ENCODE measurements at regions not wholly inside any gene's neighbourhood (a gene's known extent, or its start where the extent isn't known, plus 50 kb on each side); places are given as distances from the start of the nearest gene placed in this dataset.

DNA sequence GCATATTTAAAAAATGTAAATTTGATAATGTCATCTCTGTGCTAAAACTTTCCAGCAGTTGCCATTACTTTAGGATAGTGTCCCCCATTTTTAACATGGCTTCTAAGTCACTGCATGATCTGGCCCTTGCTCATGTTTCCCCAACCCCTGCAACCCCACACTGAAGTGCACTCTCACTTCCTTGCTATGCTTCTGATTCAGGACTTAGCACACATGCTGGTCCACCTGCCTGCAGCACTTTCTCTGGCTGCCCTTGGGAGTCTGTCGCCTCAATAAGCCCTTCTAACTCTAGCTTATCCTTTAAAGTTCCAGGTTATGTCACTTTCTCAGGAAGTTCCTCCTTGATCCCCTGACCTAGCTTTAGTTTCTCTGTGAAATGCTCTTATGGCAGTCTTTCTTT lies 241.0 kb downstream of the POSTN start:
- H4K8ac ChIP-seq (ENCODE audit: low read depth, low read length), result no peak overlapping the region
- no peak overlapping the region for H4K5ac ChIP-seq (ENCODE audit: low read length)
- no peak overlapping the region for H2BK15ac ChIP-seq (replicated peaks; ENCODE audit: low read depth)
- H3K18ac ChIP-seq (ENCODE audit: low read length), result no peak overlapping the region
- no CpG with 5 or more reads among the region's 1 CpG for WGBS (ENCODE audit: extremely low coverage, insufficient coverage, low lambda C conversion rate)
- H3K79me2 ChIP-seq (ENCODE audit: control insufficient read depth, insufficient read depth, low read length), result no peaks in the 10 kb centered on the region
- DNase-seq, result no peak
- no peak overlapping the region for H2AK5ac ChIP-seq (ENCODE audit: low read length)
- H3K4me3 ChIP-seq (ENCODE audit: low read length), result no peak overlapping the region
- H3K56ac ChIP-seq (ENCODE audit: low read length), result no peak overlapping the region
- no peak overlapping the region for H2BK5ac ChIP-seq (ENCODE audit: low read length)
- no peaks in the 10 kb centered on the region for H3K36me3 ChIP-seq (ENCODE audit: control insufficient read depth, insufficient read depth, low read length)
- H3K4ac ChIP-seq (ENCODE audit: low read depth, low read length), result no peak overlapping the region
- no peak overlapping the region for H3K23ac ChIP-seq (ENCODE audit: low read length)
- H3K27me3 ChIP-seq (ENCODE audit: insufficient read depth, low read length, poor library complexity), result no peaks in the 10 kb centered on the region
- no peak overlapping the region for H3K4me2 ChIP-seq (ENCODE audit: low read length)
- H3K9ac ChIP-seq (ENCODE audit: low read length), result no peak overlapping the region
- no peaks in the 10 kb centered on the region for H3K79me1 ChIP-seq (ENCODE audit: low read length)
- H2BK120ac ChIP-seq (ENCODE audit: low read depth, low read length), result no peak overlapping the region
- H3K27ac ChIP-seq (ENCODE audit: low read depth, low read length), result no peak overlapping the region
- no peaks in the 10 kb centered on the region for H3K4me1 ChIP-seq (ENCODE audit: control insufficient read depth, low read depth, low read length)

DNA sequence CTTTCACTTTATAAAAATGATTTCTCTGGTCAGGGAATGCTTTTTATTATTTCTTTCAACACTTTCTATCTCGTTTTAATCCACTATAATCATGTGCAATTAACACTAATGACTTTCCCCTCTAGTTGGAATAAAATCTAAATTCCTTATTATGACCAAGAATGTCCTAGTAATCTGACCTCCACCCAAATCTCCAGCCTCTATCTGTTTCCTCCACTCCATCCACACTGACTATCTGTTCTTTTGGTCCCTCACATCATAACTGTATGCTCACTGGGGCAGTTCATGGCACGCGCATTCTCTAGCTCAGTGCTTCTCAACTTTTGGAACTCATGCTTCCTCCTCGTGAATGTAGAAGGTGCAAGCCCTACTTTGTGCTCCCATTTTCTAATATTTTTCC lies 244.7 kb downstream of the POSTN start:
- H3K4me3 ChIP-seq (ENCODE audit: low read length), result no peak overlapping the region
- H3K4me1 ChIP-seq (ENCODE audit: control insufficient read depth, low read depth, low read length), result no peaks in the 10 kb centered on the region
- H2BK5ac ChIP-seq (ENCODE audit: low read length), result no peak overlapping the region
- no peak overlapping the region for H3K9ac ChIP-seq (ENCODE audit: low read length)
- no peak overlapping the region for H4K8ac ChIP-seq (ENCODE audit: low read depth, low read length)
- no peak overlapping the region for H4K5ac ChIP-seq (ENCODE audit: low read length)
- H3K4me2 ChIP-seq (ENCODE audit: low read length), result no peak overlapping the region
- no peak overlapping the region for H2BK120ac ChIP-seq (ENCODE audit: low read depth, low read length)
- H3K79me2 ChIP-seq (ENCODE audit: control insufficient read depth, insufficient read depth, low read length), result no peaks in the 10 kb centered on the region
- H2BK15ac ChIP-seq (replicated peaks; ENCODE audit: low read depth), result no peak overlapping the region
- H3K79me1 ChIP-seq (ENCODE audit: low read length), result no peaks in the 10 kb centered on the region
- H3K4ac ChIP-seq (ENCODE audit: low read depth, low read length), result no peak overlapping the region
- WGBS (ENCODE audit: extremely low coverage, insufficient coverage, low lambda C conversion rate), result 100% methylated on average over 1 of the region's 4 CpGs
- no peak overlapping the region for H3K56ac ChIP-seq (ENCODE audit: low read length)
- H2AK5ac ChIP-seq (ENCODE audit: low read length), result no peak overlapping the region
- no peak for DNase-seq
- no peak overlapping the region for H3K27ac ChIP-seq (ENCODE audit: low read depth, low read length)
- H3K27me3 ChIP-seq (ENCODE audit: insufficient read depth, low read length, poor library complexity), result no peaks in the 10 kb centered on the region
- no peaks in the 10 kb centered on the region for H3K36me3 ChIP-seq (ENCODE audit: control insufficient read depth, insufficient read depth, low read length)
- no peak overlapping the region for H3K18ac ChIP-seq (ENCODE audit: low read length)
- H3K23ac ChIP-seq (ENCODE audit: low read length), result no peak overlapping the region

DNA sequence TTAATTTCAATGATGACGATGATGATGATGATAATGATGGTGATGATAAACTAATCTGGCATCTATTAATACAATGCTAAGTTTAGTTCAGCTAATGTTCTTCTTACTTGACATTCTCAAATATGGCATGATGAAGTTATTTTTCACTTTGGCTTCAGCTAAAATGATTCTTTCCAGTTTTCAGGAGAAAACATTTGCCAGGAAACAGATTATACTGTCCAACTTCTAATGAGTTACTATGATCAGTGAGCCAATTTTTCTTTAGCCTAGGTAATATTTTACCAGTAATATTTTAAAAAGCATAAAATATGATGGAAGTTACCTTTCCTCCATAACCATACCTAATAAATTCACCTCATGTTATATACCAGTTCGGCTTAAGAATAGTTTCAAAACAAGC lies 245.7 kb upstream of the CSNK1A1L start:
- Histone ChIP-seq H3K18ac (ENCODE audit: low read length) (no peak overlapping the region), H3K23ac (ENCODE audit: low read length) (no peak overlapping the region), H4K5ac (ENCODE audit: low read length) (no peak overlapping the region), H3K27me3 (ENCODE audit: insufficient read depth, low read length, poor library complexity) (no peaks in the 10 kb centered on the region), H2BK5ac (ENCODE audit: low read length) (no peak overlapping the region), H2AK5ac (ENCODE audit: low read length) (no peak overlapping the region), H3K27ac (ENCODE audit: low read depth, low read length) (no peak overlapping the region), H3K4ac (ENCODE audit: low read depth, low read length) (no peak overlapping the region), H3K4me3 (ENCODE audit: low read length) (no peak overlapping the region), H3K79me1 (ENCODE audit: low read length) (no peaks in the 10 kb centered on the region), H4K8ac (ENCODE audit: low read depth, low read length) (no peak overlapping the region), H3K36me3 (ENCODE audit: control insufficient read depth, insufficient read depth, low read length) (no peaks in the 10 kb centered on the region), H2BK120ac (ENCODE audit: low read depth, low read length) (no peak overlapping the region), H3K9ac (ENCODE audit: low read length) (no peak overlapping the region), H3K79me2 (ENCODE audit: control insufficient read depth, insufficient read depth, low read length) (no peaks in the 10 kb centered on the region), H3K56ac (ENCODE audit: low read length) (no peak overlapping the region), H3K4me1 (ENCODE audit: control insufficient read depth, low read depth, low read length) (no peaks in the 10 kb centered on the region), H3K4me2 (ENCODE audit: low read length) (no peak overlapping the region), H2BK15ac (replicated peaks; ENCODE audit: low read depth) (no peak overlapping the region)
- no peak for DNase-seq
- no CpG with 5 or more reads among the region's 2 CpGs for WGBS (ENCODE audit: extremely low coverage, insufficient coverage, low lambda C conversion rate)

DNA sequence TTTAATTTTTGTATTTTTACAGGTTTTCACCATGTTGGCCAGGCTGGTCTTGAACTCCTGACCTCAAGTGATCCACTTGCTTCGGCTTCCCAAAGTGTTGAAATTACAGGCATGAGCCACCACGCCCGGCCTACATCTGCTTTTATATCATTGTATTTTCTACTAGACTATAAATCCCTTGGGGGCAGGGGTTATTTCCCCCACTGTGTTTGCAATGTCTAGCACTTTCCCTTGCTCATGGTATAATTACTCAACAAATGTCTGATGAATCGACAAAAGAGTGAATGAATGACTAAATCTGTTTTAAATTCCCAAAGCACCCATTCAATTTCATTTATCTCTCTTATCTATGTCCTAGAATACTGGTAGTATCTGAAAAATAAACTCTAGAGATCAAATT lies 244.5 kb upstream of the CSNK1A1L start:
- Histone ChIP-seq H3K9ac (ENCODE audit: low read length) (no peak overlapping the region), H3K27ac (ENCODE audit: low read depth, low read length) (no peak overlapping the region), H4K8ac (ENCODE audit: low read depth, low read length) (no peak overlapping the region), H2BK5ac (ENCODE audit: low read length) (no peak overlapping the region), H4K5ac (ENCODE audit: low read length) (no peak overlapping the region), H3K79me2 (ENCODE audit: control insufficient read depth, insufficient read depth, low read length) (no peaks in the 10 kb centered on the region), H2BK15ac (replicated peaks; ENCODE audit: low read depth) (no peak overlapping the region), H3K4me3 (ENCODE audit: low read length) (no peak overlapping the region), H3K36me3 (ENCODE audit: control insufficient read depth, insufficient read depth, low read length) (no peaks in the 10 kb centered on the region), H3K4me1 (ENCODE audit: control insufficient read depth, low read depth, low read length) (no peaks in the 10 kb centered on the region), H3K56ac (ENCODE audit: low read length) (no peak overlapping the region), H2BK120ac (ENCODE audit: low read depth, low read length) (peak overlapping the region; percentile 21), H3K4me2 (ENCODE audit: low read length) (no peak overlapping the region), H3K23ac (ENCODE audit: low read length) (no peak overlapping the region), H3K4ac (ENCODE audit: low read depth, low read length) (no peak overlapping the region), H3K18ac (ENCODE audit: low read length) (no peak overlapping the region), H3K27me3 (ENCODE audit: insufficient read depth, low read length, poor library complexity) (no peaks in the 10 kb centered on the region), H3K79me1 (ENCODE audit: low read length) (no peaks in the 10 kb centered on the region), H2AK5ac (ENCODE audit: low read length) (no peak overlapping the region)
- DNase-seq, result no peak
- no CpG with 5 or more reads among the region's 4 CpGs for WGBS (ENCODE audit: extremely low coverage, insufficient coverage, low lambda C conversion rate)

GRCh38 chr13:37348916-37349643 lies 243.6 kb upstream of the CSNK1A1L start:
- H2BK120ac ChIP-seq (ENCODE audit: low read depth, low read length), result no peak overlapping the region

GRCh38 chr13:37345869-37346268 lies 240.4 kb upstream of the CSNK1A1L start:
- Histone ChIP-seq H3K27me3 (ENCODE audit: insufficient read depth, low read length, poor library complexity) (no peaks in the 10 kb centered on the region), H2BK5ac (ENCODE audit: low read length) (no peak overlapping the region), H2AK5ac (ENCODE audit: low read length) (no peak overlapping the region), H3K4me1 (ENCODE audit: control insufficient read depth, low read depth, low read length) (no peaks in the 10 kb centered on the region), H2BK15ac (replicated peaks; ENCODE audit: low read depth) (no peak overlapping the region), H3K4me2 (ENCODE audit: low read length) (no peak overlapping the region), H3K9ac (ENCODE audit: low read length) (no peak overlapping the region), H3K27ac (ENCODE audit: low read depth, low read length) (no peak overlapping the region), H3K36me3 (ENCODE audit: control insufficient read depth, insufficient read depth, low read length) (no peaks in the 10 kb centered on the region), H4K8ac (ENCODE audit: low read depth, low read length) (no peak overlapping the region), H4K5ac (ENCODE audit: low read length) (no peak overlapping the region), H3K23ac (ENCODE audit: low read length) (no peak overlapping the region), H3K56ac (ENCODE audit: low read length) (no peak overlapping the region), H3K4ac (ENCODE audit: low read depth, low read length) (no peak overlapping the region), H3K4me3 (ENCODE audit: low read length) (no peak overlapping the region), H3K79me1 (ENCODE audit: low read length) (no peaks in the 10 kb centered on the region), H2BK120ac (ENCODE audit: low read depth, low read length) (no peak overlapping the region), H3K18ac (ENCODE audit: low read length) (no peak overlapping the region), H3K79me2 (ENCODE audit: control insufficient read depth, insufficient read depth, low read length) (no peaks in the 10 kb centered on the region)
- WGBS (ENCODE audit: extremely low coverage, insufficient coverage, low lambda C conversion rate), result no CpG with 5 or more reads among the region's 1 CpG
- peak; percentile 7 for DNase-seq

More at GRCh38 chr13:37348916-37349643, 243.6 kb upstream of the CSNK1A1L start:
- Histone ChIP-seq H3K9ac (ENCODE audit: low read length) (no peak overlapping the region), H3K4me1 (ENCODE audit: control insufficient read depth, low read depth, low read length) (no peaks in the 10 kb centered on the region), H3K27ac (ENCODE audit: low read depth, low read length) (no peak overlapping the region), H2AK5ac (ENCODE audit: low read length) (no peak overlapping the region), H3K79me1 (ENCODE audit: low read length) (no peaks in the 10 kb centered on the region), H2BK5ac (ENCODE audit: low read length) (no peak overlapping the region), H2BK15ac (replicated peaks; ENCODE audit: low read depth) (no peak overlapping the region), H3K27me3 (ENCODE audit: insufficient read depth, low read length, poor library complexity) (no peaks in the 10 kb centered on the region), H3K79me2 (ENCODE audit: control insufficient read depth, insufficient read depth, low read length) (no peaks in the 10 kb centered on the region), H3K56ac (ENCODE audit: low read length) (no peak overlapping the region), H4K5ac (ENCODE audit: low read length) (no peak overlapping the region), H3K23ac (ENCODE audit: low read length) (no peak overlapping the region), H3K36me3 (ENCODE audit: control insufficient read depth, insufficient read depth, low read length) (no peaks in the 10 kb centered on the region), H3K18ac (ENCODE audit: low read length) (no peak overlapping the region), H3K4me2 (ENCODE audit: low read length) (no peak overlapping the region), H3K4ac (ENCODE audit: low read depth, low read length) (no peak overlapping the region), H3K4me3 (ENCODE audit: low read length) (no peak overlapping the region), H4K8ac (ENCODE audit: low read depth, low read length) (no peak overlapping the region)
- no CpG with 5 or more reads among the region's 3 CpGs for WGBS (ENCODE audit: extremely low coverage, insufficient coverage, low lambda C conversion rate)
- DNase-seq, result no peak

Data from mesendoderm (in vitro differentiated cells).